Femur (tissue), 1 donor: ENCODE measurements at regions not wholly inside any gene's neighbourhood (a gene's known extent, or its start where the extent isn't known, plus 50 kb on each side); places are given as distances from the start of the nearest gene placed in this dataset.
"Not testable (repeated sequence)": the region's sequence is repeated elsewhere in the genome, so short reads cannot be mapped to it uniquely, and the experiment has no call there.

Experiments used
- DNase-seq: peaks from one replicate; pipeline ENCODE4 v3.0.0-alpha.2; 2017

GRCh38 chr18:25544546-25545287, 192.8 kb upstream of the ZNF521 start:
- no peak for DNase-seq

- DNase-seq, result no peak
Observed at GRCh38 chr18:25538175-25538922, 186.4 kb upstream of the ZNF521 start.

DNA sequence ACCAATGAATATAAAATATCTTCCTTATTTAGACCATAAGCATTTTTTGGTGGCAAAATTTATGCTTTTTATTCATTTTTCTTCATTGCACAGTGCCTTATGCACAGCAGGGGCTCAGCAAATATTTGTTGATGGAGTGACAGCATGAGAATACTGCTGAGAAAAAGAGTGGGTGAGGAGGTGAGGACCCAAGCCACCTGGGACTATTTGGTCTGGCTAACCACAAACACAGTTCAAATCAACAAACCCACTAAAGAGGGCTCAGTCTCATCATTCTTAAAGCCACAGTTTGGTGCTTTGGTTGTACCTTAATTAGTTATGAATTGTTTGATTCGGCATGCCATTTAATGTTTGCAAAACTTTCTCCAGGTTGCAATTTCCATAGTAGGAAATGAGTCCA, 183.5 kb upstream of the ZNF521 start:
- no peak for DNase-seq

- no peak for DNase-seq
Observed at GRCh38 chr18:25534401-25534800, 182.4 kb upstream of the ZNF521 start.

- no peak for DNase-seq
Observed at GRCh38 chr18:25533218-25533617, 181.3 kb upstream of the ZNF521 start.

GRCh38 chr18:25531207-25531606, 179.2 kb upstream of the ZNF521 start:
- DNase-seq, result no peak

GRCh38 chr18:25525789-25526188, 173.8 kb upstream of the ZNF521 start:
- not testable (repeated sequence) for DNase-seq

- no peak for DNase-seq
Observed at GRCh38 chr18:25518716-25519053, 166.7 kb upstream of the ZNF521 start.

DNA sequence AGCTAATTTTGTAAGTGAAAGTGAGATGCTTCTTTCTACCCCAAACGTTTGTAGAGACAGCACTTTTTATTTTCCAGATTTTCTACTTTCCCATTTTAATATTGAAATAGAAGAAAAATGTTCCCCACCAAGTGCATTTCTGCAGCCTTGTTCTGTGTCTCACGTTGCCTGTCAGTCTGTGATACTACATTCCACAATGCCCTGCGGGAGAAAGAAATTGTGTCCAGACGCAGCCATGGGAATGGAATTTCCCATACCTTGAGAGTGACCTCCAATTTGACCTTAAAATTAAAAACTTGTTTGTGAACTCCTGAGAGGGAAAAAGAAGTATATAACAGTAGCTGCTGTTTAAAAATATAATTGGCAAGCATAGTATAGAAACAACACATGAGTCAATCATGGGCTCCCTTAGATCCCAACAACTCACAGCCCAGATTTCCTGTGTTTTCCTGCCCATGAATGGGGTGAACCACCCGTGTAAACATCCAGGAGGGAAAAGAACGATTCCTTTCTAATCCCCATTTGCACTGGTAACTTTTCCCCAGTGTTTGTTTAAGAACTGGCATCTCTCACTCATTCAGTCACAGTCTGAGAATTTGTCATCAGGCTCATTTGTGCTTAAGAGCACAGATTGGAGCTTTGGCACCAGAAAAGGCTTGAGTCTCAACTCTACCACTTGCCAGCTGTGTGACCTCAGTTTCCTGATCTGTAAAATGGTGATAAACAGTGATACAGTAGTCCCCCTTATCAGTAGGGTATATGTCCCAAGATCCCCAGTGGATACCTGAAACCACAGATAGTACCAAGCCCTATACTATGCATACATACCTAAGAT, 166.1 kb upstream of the ZNF521 start:
- DNase-seq, result no peak

GRCh38 chr18:25516747-25517498, 165.0 kb upstream of the ZNF521 start:
- DNase-seq, result no peak

DNA sequence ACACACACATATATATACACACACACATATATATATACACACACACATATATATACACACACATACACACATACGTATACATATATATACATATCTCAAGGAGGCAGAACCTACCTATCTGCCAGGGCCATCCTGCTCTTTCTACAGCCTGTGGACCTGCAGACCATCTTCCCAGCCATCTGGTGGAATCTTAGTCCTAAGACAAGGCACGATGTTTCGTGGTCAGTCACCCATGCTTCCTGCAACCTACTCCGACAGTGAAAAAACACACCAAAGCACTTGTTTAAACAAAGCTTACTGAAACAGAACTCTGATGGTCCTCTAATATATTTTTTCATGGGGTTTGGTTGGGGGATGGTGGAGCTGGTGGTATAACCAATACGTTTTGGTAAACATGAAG, 164.2 kb upstream of the ZNF521 start:
- no peak for DNase-seq

DNA sequence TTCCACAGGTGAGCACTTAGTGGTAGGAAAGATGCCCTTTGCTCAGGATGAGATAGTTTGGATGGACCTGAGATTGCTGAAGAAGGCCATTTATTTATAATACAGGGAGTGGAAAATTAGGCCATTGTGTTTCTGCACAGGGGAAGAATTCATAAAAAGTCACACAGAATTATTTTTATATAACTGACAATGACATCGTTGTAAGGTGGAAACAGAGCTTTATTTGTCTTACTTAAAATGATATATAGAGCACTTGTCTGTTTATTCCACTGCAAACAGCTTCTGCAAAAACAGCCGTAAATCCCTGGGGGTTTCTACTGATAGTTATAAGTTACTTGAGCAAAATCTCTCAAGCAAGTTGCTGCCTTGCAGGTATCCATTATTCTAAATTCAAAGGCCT, 158.1 kb upstream of the ZNF521 start:
- DNase-seq, result no peak

- peak; percentile 81 for DNase-seq
Observed at GRCh38 chr18:25503567-25504081, 151.7 kb upstream of the ZNF521 start.

- DNase-seq, result no peak
Observed at GRCh38 chr18:25497151-25497794, 145.3 kb upstream of the ZNF521 start.

GRCh38 chr18:25496544-25496943, 144.6 kb upstream of the ZNF521 start:
- no peak for DNase-seq

DNA sequence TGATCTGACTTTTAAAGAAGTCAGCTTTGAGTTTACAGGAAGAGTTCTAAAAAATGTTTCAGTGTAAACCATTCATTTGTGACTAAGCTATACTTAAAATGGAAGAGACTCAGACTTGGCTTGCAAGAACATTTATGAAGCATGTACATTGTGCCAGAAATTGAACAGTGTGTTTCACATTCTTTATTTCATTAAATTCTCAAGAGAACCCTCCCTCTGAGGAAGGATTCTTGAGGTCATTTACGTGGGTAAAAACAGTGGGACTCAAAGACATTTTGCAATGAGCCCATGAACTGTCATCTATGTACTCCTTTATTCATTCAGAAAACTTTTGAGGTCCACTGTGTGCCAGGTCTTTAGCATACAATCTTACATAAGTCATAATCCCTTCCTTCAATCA, 143.6 kb upstream of the ZNF521 start:
- DNase-seq, result no peak

DNA sequence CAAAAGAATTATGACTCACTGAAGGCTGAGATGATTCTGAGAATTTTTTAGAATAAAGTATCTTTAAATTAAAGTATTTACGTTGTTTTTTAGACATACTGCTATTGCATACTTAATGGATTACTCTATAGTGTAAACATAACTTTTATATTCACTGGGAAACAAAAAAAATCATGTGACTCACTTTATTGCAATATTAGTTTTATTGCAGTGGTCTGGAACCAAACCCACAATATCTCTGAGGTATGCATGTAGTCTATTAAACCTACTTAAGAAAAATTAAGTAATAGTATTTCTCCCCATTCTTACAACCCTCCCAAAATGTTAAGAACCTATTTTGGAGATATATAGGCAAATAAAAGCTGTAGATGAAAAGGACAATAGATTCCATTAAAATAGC, 142.9 kb upstream of the ZNF521 start:
- no peak for DNase-seq

GRCh38 chr18:25493401-25493800, 141.4 kb upstream of the ZNF521 start:
- DNase-seq, result no peak

GRCh38 chr18:25490316-25490715, 138.3 kb upstream of the ZNF521 start:
- no peak for DNase-seq

DNA sequence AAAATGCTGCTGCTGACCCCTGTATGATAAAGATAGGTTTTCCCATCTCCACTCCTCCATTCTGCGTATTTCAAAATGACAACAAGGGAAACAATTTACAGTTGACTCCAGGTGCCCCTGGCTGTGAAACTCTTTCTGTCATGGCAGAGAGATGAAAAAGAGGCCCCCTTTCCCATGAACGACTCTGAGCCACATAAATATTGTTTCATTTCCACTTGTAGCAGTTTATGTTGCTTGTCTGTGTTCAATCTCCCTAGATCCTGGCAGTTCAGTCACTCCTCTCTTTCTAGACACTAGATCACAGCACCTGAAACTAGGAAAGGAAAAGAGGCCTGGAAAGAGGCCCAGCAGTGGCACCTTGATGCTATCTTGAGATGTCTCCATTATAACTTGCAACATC, 121.0 kb upstream of the ZNF521 start:
- no peak for DNase-seq

GRCh38 chr18:25470756-25471524, 119.0 kb upstream of the ZNF521 start:
- not testable (repeated sequence) for DNase-seq
